ENCODE measurements at regions not wholly inside any gene's neighbourhood (a gene's known extent, or its start where the extent isn't known, plus 50 kb on each side); places are given as distances from the start of the nearest gene placed in this dataset.

DNA sequence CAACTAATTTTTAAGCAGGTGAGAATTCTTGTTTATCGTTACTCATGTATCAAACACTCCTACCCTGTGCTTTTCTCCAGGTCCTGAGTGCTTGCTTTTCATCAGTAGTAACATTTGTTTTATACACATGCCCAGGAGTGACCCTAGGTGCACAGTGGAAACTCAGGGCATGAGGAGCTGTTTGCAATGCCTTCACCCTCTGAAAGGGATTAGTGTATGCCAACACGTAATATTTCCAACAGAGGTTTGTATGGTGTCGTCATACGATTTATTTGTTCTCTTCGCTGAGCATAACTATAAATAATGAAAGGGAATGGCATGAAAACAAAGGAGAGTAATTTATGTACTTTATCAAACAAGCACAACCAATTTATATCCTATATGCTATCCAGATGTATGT is 537.4 kb upstream of the MMS22L start:
- intact Hi-C loops (cut with DNase I) = no loop called here

GRCh38 chr6:97822632-97823031 is 539.6 kb upstream of the MMS22L start:
- DNase-seq = no peak
- intact Hi-C loops (cut with DNase I) = no loop called here
- WGBS, 2 donors = 33 to 42% methylated on average over 2 of the region's 2 CpGs
- Histone ChIP-seq H3K4me1 (no peaks in the 10 kb centered on the region), H3K27me3 (no peaks in the 10 kb centered on the region), H3K9me3 (no peaks in the 10 kb centered on the region), H3K36me3 (replicated peaks in 1 of 2; ENCODE audit: insufficient read depth in 1 of 2, low read depth in 2 of 2) (no peaks in the 10 kb centered on the region), H3K27ac (no peak overlapping the region), H3K4me3 (no peak overlapping the region)
- TF ChIP-seq CTCF (IDR thresholded peaks at IDR 0.05) = no peak
- TF ChIP-seq POLR2A (IDR thresholded peaks at IDR 0.05) = no peak
- ATAC-seq = no peak

More for the DNA sequence above, 537.4 kb upstream of the MMS22L start:
- no peaks in the 10 kb centered on the region for H3K9me3 ChIP-seq
- 67 to 79% methylated on average over 5 of the region's 5 CpGs for WGBS, 2 donors
- no peak overlapping the region for H3K27ac ChIP-seq
- DNase-seq (no peak), ATAC-seq (no peak)
- H3K4me1 ChIP-seq = no peaks in the 10 kb centered on the region
- no peak overlapping the region for H3K4me3 ChIP-seq
- TF ChIP-seq POLR2A (IDR thresholded peaks at IDR 0.05) = no peak
- TF ChIP-seq CTCF (IDR thresholded peaks at IDR 0.05) = no peak
- H3K27me3 ChIP-seq = no peaks in the 10 kb centered on the region
- H3K36me3 ChIP-seq (replicated peaks in 1 of 2; ENCODE audit: insufficient read depth in 1 of 2, low read depth in 2 of 2) = no peaks in the 10 kb centered on the region

GRCh38 chr6:97841763-97842162 is 558.7 kb upstream of the MMS22L start:
- TF ChIP-seq CTCF (IDR thresholded peaks at IDR 0.05) = no peak
- TF ChIP-seq POLR2A (IDR thresholded peaks at IDR 0.05) = no peak
- intact Hi-C loops (cut with DNase I) = no loop called here
- Histone ChIP-seq H3K4me3 (no peak overlapping the region), H3K4me1 (no peaks in the 10 kb centered on the region), H3K9me3 (no peaks in the 10 kb centered on the region), H3K27me3 (no peaks in the 10 kb centered on the region), H3K36me3 (replicated peaks in 1 of 2; ENCODE audit: insufficient read depth in 1 of 2, low read depth in 2 of 2) (no peaks in the 10 kb centered on the region), H3K27ac (no peak overlapping the region)
- 66 to 76% methylated on average over 3 of the region's 3 CpGs for WGBS, 2 donors
- no peak for DNase-seq
- ATAC-seq = no peak

- Histone ChIP-seq H3K27ac (no peak overlapping the region), H3K9me3 (no peaks in the 10 kb centered on the region), H3K4me3 (no peak overlapping the region), H3K36me3 (replicated peaks in 1 of 2; ENCODE audit: insufficient read depth in 1 of 2, low read depth in 2 of 2) (no peaks in the 10 kb centered on the region), H3K4me1 (no peaks in the 10 kb centered on the region), H3K27me3 (no peaks in the 10 kb centered on the region)
- no peak for DNase-seq
- no peak for TF ChIP-seq CTCF (IDR thresholded peaks at IDR 0.05)
- no peak for TF ChIP-seq POLR2A (IDR thresholded peaks at IDR 0.05)
- ATAC-seq = no peak
- 60% methylated on average over 2 of the region's 2 CpGs for WGBS, 2 donors
- intact Hi-C loops (cut with DNase I) = no loop called here
Observed at GRCh38 chr6:97842521-97842920, 559.5 kb upstream of the MMS22L start.

- Histone ChIP-seq H3K27ac (no peak overlapping the region), H3K27me3 (no peaks in the 10 kb centered on the region), H3K9me3 (no peaks in the 10 kb centered on the region), H3K36me3 (replicated peaks in 1 of 2; ENCODE audit: insufficient read depth in 1 of 2, low read depth in 2 of 2) (no peaks in the 10 kb centered on the region), H3K4me1 (no peaks in the 10 kb centered on the region), H3K4me3 (no peak overlapping the region)
- DNase-seq (no peak), ATAC-seq (no peak)
- no peak for TF ChIP-seq CTCF (IDR thresholded peaks at IDR 0.05)
- no peak for TF ChIP-seq POLR2A (IDR thresholded peaks at IDR 0.05)
- 45 to 59% methylated on average over 2 of the region's 2 CpGs for WGBS, 2 donors
- intact Hi-C loops (cut with DNase I) = no loop called here
Observed at GRCh38 chr6:97849390-97849789, 566.4 kb upstream of the MMS22L start.
